Sigmoid colon (tissue), 6 donors: ENCODE measurements at regions not wholly inside any gene's neighbourhood (a gene's known extent, or its start where the extent isn't known, plus 50 kb on each side); places are given as distances from the start of the nearest gene placed in this dataset.

Source experiments
- DNase-seq: peaks from one replicate; pipeline ENCODE4 v3.0.0-alpha.2; 2019
- H3K27ac ChIP-seq, 4 donors: fragments of 200-600 bp; sonication (generic); one replicate each; pipeline ENCODE4 v1.5.1; 2016 to 2019; ENCODE audit warnings: mild to moderate bottlenecking in 1 of 4
- H3K27me3 ChIP-seq, 3 donors: fragments of 200-600 bp; sonication (generic); one replicate each; pipeline ENCODE4 v1.5.1; 2019; ENCODE audit warnings: mild to moderate bottlenecking in 1 of 3
- H3K36me3 ChIP-seq, 4 donors: fragments of 200-600 bp; sonication (generic); one replicate each; pipeline ENCODE4 v1.5.1; 2016 to 2019
- H3K4me1 ChIP-seq, 4 donors: fragments of 200-600 bp; sonication (generic); one replicate each; pipeline ENCODE4 v1.5.1; 2017 to 2019
- H3K4me3 ChIP-seq, 4 donors: fragments of 200-600 bp; sonication (generic); one replicate each; pipeline ENCODE4 v1.5.1; 2017 to 2019; ENCODE audit warnings: mild to moderate bottlenecking in 2 of 4, moderate library complexity in 1 of 4
- H3K9me3 ChIP-seq, 4 donors: fragments of 200-600 bp in 3 of 4; sonication (generic) in 3 of 4; one replicate each; pipeline versions ENCODE4 v1.5.1 to v1.6.1; 2013 to 2019
- EP300 ChIP-seq, 4 donors: sonication (generic); formaldehyde crosslinking; IDR thresholded peaks; one replicate each; pipeline ENCODE4 v1.6.1; 2017; ENCODE audit warnings: antibody characterized with exemption in 4 of 4
- POLR2A ChIP-seq, 2 donors: fragments of 450-650 bp; IDR thresholded peaks; one replicate each; pipeline ENCODE4 v1.6.1; 2016; ENCODE audit warnings: antibody characterized with exemption in 2 of 2, mild to moderate bottlenecking in 2 of 2, moderate library complexity in 2 of 2
- POLR2AphosphoS5 ChIP-seq, 4 donors: sonication (generic); formaldehyde crosslinking; IDR thresholded peaks; one replicate each; pipeline ENCODE4 v1.6.1; 2017; ENCODE audit warnings: antibody characterized with exemption in 4 of 4
- WGBS, 2 donors: extraction: QIAGEN DNeasy Blood & Tissue Kit; methylation state at CpG; one replicate each; pipeline ENCODE4 v1.1.7; 2013; 5-methylcytosine and 5-hydroxymethylcytosine counted together
- intact Hi-C: fragments of 100-400 bp; cut with DNase I; formaldehyde crosslinking; loops from one replicate; pipeline ENCODE4 v1.15.1; 2023
- TF ChIP-seq, protein P1 (sequence below), 4 experiments: fragments of 450-650 bp in 3 of 4; fragments of 200-600 bp in 1 of 4; IDR thresholded peaks; one replicate each; pipeline ENCODE4 v1.5.1; 2016 to 2019; ENCODE audit warnings: antibody characterized with exemption in 4 of 4, mild to moderate bottlenecking in 3 of 4, moderate library complexity in 2 of 4
- donor health status: healthy with polysubstance abuse.
- donor health status: healthy.

DNA sequence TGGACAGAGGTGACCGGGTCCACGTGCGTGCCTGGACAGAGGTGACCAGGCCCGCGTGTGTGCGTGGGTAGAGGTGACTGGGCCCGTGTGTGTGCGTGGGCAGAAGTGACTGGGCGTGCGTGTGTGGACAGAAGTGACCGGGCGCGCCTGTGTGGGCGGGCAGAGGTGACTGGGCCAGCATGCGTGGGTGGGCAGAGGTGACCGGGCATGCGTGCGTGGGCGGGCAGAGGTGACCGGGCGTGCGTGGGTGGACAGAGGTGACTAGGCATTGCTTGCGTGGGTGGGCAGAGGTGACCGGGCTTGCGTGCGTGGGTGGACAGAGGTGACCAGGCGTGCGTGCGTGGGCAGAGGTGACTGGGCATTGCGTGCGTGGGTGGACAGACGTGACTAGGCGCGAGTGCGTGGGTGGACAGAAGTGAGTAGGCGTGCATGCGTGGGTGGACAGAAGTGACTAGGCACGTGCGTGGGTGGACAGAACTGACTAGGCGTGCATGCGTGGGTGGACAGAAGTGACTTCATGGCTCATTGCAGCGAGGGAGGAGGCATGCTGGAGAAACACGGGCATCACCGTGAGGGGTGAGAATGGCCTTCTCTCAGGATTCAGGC lies 254.1 kb upstream of the IRX4 start:
- Histone ChIP-seq H3K36me3 (no peaks in the 10 kb centered on the region), H3K9me3 (no peaks in the 10 kb centered on the region), H3K4me1 (no peaks in the 10 kb centered on the region), H3K27ac (no peak overlapping the region), H3K27me3 (peaks cover 0 to 6% (median 0%) of the 10 kb centered on the region in 3 donors), H3K4me3 (no peak overlapping the region)
- no peak for TF ChIP-seq POLR2A (IDR thresholded peaks at IDR 0.05)
- TF ChIP-seq POLR2AphosphoS5 (IDR thresholded peaks at IDR 0.05): no peak
- TF ChIP-seq EP300 (IDR thresholded peaks at IDR 0.05): no peak
- TF ChIP-seq, protein P1, sequence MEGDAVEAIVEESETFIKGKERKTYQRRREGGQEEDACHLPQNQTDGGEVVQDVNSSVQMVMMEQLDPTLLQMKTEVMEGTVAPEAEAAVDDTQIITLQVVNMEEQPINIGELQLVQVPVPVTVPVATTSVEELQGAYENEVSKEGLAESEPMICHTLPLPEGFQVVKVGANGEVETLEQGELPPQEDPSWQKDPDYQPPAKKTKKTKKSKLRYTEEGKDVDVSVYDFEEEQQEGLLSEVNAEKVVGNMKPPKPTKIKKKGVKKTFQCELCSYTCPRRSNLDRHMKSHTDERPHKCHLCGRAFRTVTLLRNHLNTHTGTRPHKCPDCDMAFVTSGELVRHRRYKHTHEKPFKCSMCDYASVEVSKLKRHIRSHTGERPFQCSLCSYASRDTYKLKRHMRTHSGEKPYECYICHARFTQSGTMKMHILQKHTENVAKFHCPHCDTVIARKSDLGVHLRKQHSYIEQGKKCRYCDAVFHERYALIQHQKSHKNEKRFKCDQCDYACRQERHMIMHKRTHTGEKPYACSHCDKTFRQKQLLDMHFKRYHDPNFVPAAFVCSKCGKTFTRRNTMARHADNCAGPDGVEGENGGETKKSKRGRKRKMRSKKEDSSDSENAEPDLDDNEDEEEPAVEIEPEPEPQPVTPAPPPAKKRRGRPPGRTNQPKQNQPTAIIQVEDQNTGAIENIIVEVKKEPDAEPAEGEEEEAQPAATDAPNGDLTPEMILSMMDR (IDR thresholded peaks at IDR 0.05): no peak
- intact Hi-C loops: no loop called here
- no peak for DNase-seq
- 86 to 90% methylated on average over 44 of the region's 44 CpGs for WGBS, 2 donors

DNA sequence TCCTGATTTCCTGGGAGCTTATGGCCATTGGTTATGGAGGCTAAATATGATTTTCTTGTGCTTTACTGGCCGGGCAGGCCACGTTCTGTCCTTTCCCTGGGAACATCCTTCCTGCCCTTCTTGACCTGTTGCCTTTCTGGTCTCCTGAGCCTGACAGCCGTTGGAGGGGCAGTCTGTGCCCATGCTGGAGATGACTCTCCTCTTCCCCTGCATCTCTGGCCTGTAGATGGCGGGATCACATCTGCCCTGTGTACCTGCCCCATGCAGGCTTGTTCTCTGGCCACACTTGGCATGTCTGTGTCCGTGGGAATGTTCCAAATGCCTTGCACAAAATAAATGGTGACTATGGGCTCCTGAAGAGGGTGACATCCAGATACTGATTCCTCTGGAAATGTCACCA lies 253.1 kb upstream of the IRX4 start:
- no peaks in the 10 kb centered on the region for H3K9me3 ChIP-seq
- intact Hi-C loops: no loop called here
- 60 to 75% methylated on average over 5 of the region's 5 CpGs for WGBS, 2 donors
- H3K27me3 ChIP-seq: peaks cover 0 to 8% (median 0%) of the 10 kb centered on the region in 3 donors
- no peaks in the 10 kb centered on the region for H3K4me1 ChIP-seq
- no peak for DNase-seq
- TF ChIP-seq, protein P1 (IDR thresholded peaks at IDR 0.05): no peak
- TF ChIP-seq POLR2A (IDR thresholded peaks at IDR 0.05) (no peak), POLR2AphosphoS5 (IDR thresholded peaks at IDR 0.05) (no peak), EP300 (IDR thresholded peaks at IDR 0.05) (no peak)
- no peaks in the 10 kb centered on the region for H3K36me3 ChIP-seq
- no peak overlapping the region for H3K27ac ChIP-seq
- no peak overlapping the region for H3K4me3 ChIP-seq

DNA sequence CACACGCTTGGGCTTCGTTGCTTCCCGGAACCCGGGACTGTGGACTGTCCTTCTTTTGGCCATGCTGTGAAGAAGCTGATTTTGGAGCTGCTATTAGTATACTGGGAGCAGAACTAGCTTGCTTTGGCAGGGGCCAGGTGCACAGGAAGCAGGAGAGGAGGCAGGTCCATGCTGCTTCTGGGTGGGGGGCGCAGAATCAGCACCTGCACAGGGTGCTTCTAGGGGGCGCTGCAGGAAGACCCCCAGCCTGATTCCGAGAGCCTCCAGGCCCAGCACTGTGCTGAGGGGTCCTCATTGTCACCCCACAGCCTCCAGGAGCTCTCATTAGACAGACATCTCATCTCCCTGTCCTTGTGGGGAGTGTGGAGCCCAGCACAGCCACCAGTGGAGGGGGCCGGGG lies 252.6 kb upstream of the IRX4 start:
- no peaks in the 10 kb centered on the region for H3K4me1 ChIP-seq
- no peaks in the 10 kb centered on the region for H3K9me3 ChIP-seq
- H3K27me3 ChIP-seq: peaks cover 0 to 13% (median 0%) of the 10 kb centered on the region in 3 donors
- 81 to 84% methylated on average over 8 of the region's 8 CpGs for whole genome bisulfite sequencing, 2 donors
- TF ChIP-seq POLR2A (IDR thresholded peaks at IDR 0.05) (no peak), POLR2AphosphoS5 (IDR thresholded peaks at IDR 0.05) (no peak), EP300 (IDR thresholded peaks at IDR 0.05) (no peak)
- TF ChIP-seq, protein P1 (IDR thresholded peaks at IDR 0.05): no peak
- H3K4me3 ChIP-seq: no peak overlapping the region
- H3K36me3 ChIP-seq: no peaks in the 10 kb centered on the region
- H3K27ac ChIP-seq: no peak overlapping the region
- intact Hi-C loops: no loop called here
- no peak for DNase-seq

DNA sequence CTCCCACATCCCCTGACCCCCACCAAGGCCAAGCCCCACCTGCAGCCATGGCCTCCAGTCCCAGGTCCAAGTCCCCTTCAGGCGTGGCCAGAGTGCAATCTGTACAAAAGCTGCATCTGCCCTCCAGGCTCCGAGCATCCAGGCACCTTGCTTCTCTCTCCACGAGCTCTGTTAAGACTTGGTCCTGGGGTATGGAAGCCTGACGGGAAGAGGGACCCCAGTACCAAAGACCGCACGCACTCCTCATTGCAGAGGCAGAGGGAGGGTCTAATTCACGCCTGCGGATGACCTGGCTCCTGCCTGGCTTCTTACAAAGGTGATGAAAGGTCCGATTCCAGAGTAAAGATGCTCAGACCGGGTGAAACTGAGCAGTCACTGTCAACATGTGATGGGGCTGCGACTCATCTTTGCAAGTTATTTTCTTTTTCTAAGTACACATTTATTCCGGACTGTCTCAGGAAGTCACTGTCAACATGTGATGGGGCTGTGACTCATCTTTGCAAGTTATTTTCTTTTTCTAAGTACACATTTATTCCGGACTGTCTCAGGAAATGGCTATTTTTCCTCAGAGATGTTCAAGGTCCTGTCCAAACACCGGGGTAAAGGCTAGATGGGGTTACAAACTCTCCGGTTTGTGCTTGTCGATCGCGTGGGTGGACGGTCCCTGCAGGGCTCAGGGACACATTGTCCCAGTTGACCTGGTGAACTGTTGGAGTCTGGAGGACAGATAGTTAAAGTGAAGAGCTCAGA lies 252.0 kb upstream of the IRX4 start:
- TF ChIP-seq EP300 (IDR thresholded peaks at IDR 0.05) (no peak), POLR2AphosphoS5 (IDR thresholded peaks at IDR 0.05) (no peak), POLR2A (IDR thresholded peaks at IDR 0.05) (no peak)
- TF ChIP-seq, protein P1 (IDR thresholded peaks at IDR 0.05): no peak
- H3K27ac ChIP-seq: no peak overlapping the region
- no peaks in the 10 kb centered on the region for H3K9me3 ChIP-seq
- 72% methylated on average over 19 of the region's 19 CpGs for WGBS, 2 donors
- H3K27me3 ChIP-seq: peaks cover 0 to 15% (median 0%) of the 10 kb centered on the region in 3 donors
- no peak overlapping the region for H3K4me3 ChIP-seq
- intact Hi-C loops: no loop called here
- no peak for DNase-seq
- no peaks in the 10 kb centered on the region for H3K36me3 ChIP-seq
- H3K4me1 ChIP-seq: peaks cover 0 to 3% (median under 1%) of the 10 kb centered on the region in 4 donors
